Stimulated activated CD4-positive, alpha-beta T cell treated with anti-CD3 and anti-CD28 coated beads, TNF-alpha, amount 100 ng/mL, for 24 hours (primary cell): ENCODE measurements at regions not wholly inside any gene's neighbourhood (a gene's known extent, or its start where the extent isn't known, plus 50 kb on each side); places are given as distances from the start of the nearest gene placed in this dataset.
"Not testable (repeated sequence)": the region's sequence is repeated elsewhere in the genome, so short reads cannot be mapped to it uniquely, and the experiment has no call there.

ENCODE experiments used
- DNase-seq, 3 experiments: peaks; one replicate each; pipeline ENCODE4 v3.0.0-alpha.2; 2020; ENCODE audit warnings: low read depth in 3 of 3

- no peak for DNase-seq
These were observed 476.7 kb upstream of the CBLB start for GRCh38 chr3:106345353-106346027.

DNA sequence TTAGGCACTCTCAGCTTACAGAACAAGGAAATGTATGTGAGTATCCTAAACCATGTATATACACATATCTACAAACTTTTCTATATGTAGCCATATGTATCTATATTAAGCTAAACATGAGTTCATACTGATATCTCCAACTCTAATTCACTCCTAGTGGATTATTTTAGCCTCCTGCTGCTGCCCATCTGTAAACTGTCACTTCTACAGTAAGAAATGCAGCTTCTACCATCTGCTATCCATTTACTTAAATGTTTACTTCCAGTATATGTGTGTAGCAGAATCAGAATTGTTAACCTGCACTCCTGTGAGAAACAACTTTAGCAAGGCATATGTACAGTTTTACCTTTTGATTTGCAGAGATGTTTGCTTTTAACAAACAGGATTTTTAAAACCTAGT, 478.5 kb upstream of the CBLB start:
- DNase-seq, result no peak

- no peak for DNase-seq
These were observed 479.4 kb upstream of the CBLB start for GRCh38 chr3:106348139-106348690.

- no peak for DNase-seq
These were observed 480.5 kb upstream of the CBLB start for GRCh38 chr3:106349191-106349881.

- no peak for DNase-seq
These were observed 487.1 kb upstream of the CBLB start for GRCh38 chr3:106355873-106356272.

DNA sequence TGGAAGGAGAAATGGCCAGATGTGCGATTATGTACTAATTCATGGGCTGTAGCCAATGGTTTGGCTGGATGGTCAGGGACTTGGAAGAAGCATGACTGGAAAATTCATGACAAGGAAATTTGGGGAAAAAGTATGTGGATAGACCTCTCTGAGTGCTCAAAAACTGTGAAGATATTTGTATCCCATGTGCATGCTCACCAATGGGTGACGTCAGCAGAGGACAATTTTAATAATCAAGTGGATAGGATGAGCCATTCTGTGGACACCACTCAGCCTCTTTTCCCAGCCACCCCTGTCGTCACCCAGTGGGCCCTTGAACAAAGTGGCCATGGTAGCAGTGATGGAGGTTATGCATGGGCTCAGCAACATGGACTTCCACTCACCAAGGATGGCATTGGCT, 490.9 kb upstream of the CBLB start:
- DNase-seq, result no peak

GRCh38 chr3:106360901-106361300, 492.1 kb upstream of the CBLB start:
- not testable (repeated sequence) for DNase-seq

DNA sequence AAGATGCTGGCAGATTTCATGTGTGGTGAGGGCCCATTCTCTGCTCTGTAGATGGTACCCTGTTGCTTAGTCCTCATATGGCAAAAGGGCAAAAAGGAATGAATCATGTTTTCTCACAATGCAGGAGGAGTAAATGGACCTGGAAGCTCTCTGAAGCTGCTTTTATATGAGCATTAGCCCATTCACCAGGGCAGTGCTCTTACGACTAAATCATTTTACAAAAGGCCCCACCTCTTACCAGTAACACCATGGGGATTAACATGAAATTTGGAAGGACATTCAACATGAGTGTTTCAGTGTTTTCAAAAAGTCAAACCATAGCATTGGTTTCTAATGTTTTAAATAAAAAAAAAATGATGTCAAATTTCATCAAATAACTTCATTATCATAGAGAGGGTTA, 495.7 kb upstream of the CBLB start:
- DNase-seq, result no peak

DNA sequence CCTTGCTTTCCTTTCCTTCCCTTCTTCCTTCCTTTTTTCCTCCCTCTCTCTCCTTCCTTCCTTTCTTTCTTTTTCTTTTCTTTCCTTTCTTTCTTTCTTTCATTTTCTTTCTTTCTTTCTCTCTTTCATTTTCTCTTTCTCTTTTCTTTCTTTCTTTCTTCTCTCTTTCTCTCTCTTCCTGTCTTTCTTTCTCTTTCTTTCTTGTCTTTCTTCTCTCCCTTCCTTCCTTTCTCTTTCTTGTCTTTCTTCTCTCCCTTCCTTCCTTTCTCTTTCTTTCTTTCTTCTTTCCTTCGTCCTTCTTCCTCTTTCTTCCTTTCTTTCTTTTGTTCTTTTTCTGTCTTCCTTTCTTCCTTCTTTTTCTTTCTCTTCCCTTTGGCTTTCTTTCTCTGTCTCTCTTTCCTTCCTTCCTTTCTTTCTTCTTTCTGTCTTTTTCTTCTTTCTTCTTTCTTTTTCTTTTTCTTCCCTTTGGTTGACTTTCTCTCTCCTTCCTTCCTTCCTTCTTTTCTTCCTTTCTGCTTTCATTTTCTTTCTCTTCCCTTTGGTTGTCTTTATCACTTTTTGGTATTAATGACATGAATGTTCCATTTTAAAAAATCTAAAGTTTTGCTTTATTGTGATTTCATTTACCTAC, 496.4 kb upstream of the CBLB start:
- no peak for DNase-seq

DNA sequence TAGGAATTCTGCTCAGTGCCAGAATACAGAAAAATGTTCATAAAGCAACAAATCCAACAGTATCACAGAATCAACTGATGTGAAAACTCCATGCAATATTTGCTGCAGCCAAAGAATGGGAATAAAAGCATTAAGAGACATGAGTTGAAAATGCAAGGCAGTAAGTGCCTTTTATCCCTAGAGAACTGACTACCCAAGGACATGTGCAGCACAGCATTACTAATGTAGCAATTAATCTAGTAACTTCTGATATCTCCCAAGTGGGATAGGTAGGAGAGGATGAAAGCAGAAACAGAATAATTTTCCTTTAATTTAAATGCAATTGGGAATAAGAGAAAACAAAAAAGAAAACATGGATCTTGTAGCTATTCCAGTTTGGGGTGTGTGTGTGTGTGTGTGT, 497.5 kb upstream of the CBLB start:
- DNase-seq, result no peak

DNA sequence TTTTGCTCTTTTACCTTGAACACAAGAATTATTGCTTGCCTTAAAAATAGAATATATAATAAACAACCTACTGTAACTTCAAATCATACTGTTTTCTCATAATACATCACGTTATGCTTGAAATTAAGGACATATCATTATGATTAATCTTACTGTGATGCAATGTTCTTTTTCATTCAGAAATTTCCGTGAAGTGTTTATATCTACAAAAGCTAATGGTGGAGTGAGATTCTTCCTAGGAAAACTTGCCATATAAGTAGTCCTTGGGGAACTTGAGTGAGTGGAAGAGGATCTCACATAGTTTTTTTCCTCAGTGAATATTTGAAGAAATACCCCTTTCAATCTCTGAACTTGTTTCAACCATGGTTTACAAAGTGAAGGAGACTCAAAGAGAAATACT, 498.7 kb upstream of the CBLB start:
- no peak for DNase-seq

DNA sequence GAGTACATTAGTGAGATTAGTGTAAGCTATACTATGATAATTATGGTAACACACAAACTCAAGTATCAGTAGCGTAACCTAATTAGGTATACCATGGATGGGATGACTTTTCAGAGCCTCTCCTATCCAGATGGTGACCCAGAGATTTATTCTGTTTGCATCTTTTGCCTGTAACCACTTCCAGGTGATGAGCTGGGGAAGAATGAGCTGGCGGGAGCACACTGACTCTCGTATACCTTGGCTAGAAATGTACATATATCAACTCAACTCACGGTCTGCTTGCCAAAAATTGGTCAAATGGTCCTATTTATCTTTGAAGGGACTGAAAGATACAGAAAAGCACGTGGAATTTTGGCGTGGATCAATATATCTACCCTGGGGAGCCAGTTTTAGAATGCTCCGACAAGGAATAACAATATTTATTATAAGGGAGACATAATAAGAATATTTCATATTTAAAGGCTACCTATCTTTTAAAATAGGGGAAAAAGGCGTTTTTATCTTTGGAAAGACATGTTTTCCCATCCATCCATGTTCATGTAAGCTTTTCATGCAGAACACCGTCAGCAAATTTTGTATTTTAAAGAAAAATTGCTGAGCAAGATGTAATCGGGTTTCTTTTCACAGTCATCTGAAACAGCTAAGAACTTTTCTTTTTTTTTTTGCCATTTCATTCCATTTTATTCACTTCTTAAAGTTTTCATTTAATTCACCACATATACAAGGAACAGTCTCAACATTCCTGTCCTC, 502.6 kb upstream of the CBLB start:
- no peak for DNase-seq

- no peak for DNase-seq
These were observed 503.4 kb upstream of the CBLB start for GRCh38 chr3:106371971-106372805.

DNA sequence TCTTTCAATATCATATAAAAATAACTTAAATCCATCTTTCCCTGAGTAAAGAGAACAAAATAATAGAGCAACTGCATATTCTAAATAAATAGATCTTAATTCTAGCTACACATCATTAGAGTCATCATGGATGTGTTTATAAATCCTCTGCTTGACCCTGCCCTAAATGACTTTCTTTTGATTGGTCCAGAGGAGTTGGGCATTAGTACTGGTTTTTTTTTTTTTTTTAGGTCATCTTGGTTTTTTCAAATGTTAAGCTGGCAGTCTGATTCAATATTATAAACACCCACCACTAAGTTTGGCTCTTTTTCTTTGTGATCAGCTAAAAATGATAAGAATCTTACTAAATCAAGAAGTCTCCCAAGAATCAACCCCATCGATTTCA, 504.0 kb upstream of the CBLB start:
- no peak for DNase-seq

GRCh38 chr3:106376016-106376570, 507.3 kb upstream of the CBLB start:
- no peak for DNase-seq

- DNase-seq, result no peak
These were observed 510.5 kb upstream of the CBLB start for GRCh38 chr3:106379251-106379750.

DNA sequence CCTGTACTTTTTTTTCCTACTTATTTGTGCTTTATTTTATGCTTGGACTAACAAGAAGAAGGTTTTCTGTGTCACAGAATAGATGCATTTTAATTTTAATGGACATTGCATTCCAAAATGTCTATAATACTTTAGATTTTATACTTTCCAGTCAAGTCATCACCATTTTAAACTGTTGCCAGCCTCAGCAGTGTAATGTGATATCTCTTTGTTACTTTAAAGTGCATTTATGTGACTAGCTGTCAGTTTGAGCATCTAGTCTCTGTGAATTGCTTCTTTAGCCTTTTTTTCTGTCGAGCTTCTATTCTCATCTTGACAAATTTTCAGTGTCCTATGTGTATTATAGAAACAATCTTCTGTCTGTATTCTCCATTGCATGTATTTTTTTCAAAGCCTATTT, 511.4 kb upstream of the CBLB start:
- no peak for DNase-seq

- DNase-seq, result no peak
These were observed 512.6 kb upstream of the CBLB start for GRCh38 chr3:106381286-106381938.

GRCh38 chr3:106381939-106382335, 513.1 kb upstream of the CBLB start:
- DNase-seq, result no peak

DNA sequence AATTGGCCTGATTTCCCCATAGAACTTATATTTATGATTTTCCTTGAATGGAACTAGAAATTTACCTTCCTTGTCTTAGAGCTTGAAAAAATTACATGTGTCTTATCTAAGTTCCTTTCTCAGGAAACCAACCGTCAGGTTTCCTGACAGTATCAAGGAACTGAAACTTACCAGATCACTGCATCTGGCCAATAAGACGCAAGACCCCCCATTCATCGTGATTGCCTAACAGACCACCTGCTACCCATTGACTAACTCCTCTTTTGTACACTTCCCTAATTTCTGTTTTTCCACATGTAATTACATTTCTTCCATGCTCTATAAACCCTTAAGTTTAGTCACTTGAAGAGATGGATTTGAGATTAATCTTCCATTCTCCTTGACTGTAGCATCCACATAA, 517.2 kb upstream of the CBLB start:
- DNase-seq, result no peak
